ENCODE measurements at regions not wholly inside any gene's neighbourhood (a gene's known extent, or its start where the extent isn't known, plus 50 kb on each side); places are given as distances from the start of the nearest gene placed in this dataset.

- no peaks in the 10 kb centered on the region for H3K36me3 ChIP-seq
- ATAC-seq: no peak
- no peak overlapping the region for H3K27ac ChIP-seq
- peaks cover 0 to 3% (median 0%) of the 10 kb centered on the region in 12 donors for H3K4me1 ChIP-seq
- WGBS, 4 donors: 58 to 82% (median 72%) methylated on average over 1 of the region's 1 CpG
- no peaks in the 10 kb centered on the region for H3K9me3 ChIP-seq
- TF ChIP-seq CTCF (IDR thresholded peaks at IDR 0.05): no peak
- TF ChIP-seq POLR2A (IDR thresholded peaks at IDR 0.05): no peak
- H3K4me3 ChIP-seq: no peak overlapping the region
- no peak for DNase-seq
- intact Hi-C loops (cut with DNase I): no loop called here
- no peaks in the 10 kb centered on the region for H3K27me3 ChIP-seq
Measured at GRCh38 chr3:150069154-150069527, 98.4 kb upstream of the PFN2 start.

- no peaks in the 10 kb centered on the region for H3K27me3 ChIP-seq
- peak in 1 of 4 donors; percentile 22 for ATAC-seq
- no peak overlapping the region for H3K27ac ChIP-seq
- H3K4me1 ChIP-seq: peaks cover 0 to 3% (median 0%) of the 10 kb centered on the region in 12 donors
- no peak overlapping the region for H3K4me3 ChIP-seq
- no peaks in the 10 kb centered on the region for H3K9me3 ChIP-seq
- no peak for DNase-seq
- 90 to 96% (median 92%) methylated on average over 7 of the region's 7 CpGs for WGBS, 4 donors
- intact Hi-C loops (cut with DNase I): no loop called here
- no peaks in the 10 kb centered on the region for H3K36me3 ChIP-seq
- TF ChIP-seq CTCF (IDR thresholded peaks at IDR 0.05): no peak
- TF ChIP-seq POLR2A (IDR thresholded peaks at IDR 0.05): no peak
Measured at GRCh38 chr3:150068440-150069153, 97.9 kb upstream of the PFN2 start.

- Histone ChIP-seq H3K4me3 (no peak overlapping the region), H3K27me3 (no peaks in the 10 kb centered on the region), H3K27ac (no peak overlapping the region), H3K4me1 (peaks cover 0 to 3% (median 0%) of the 10 kb centered on the region in 12 donors), H3K9me3 (no peaks in the 10 kb centered on the region), H3K36me3 (no peaks in the 10 kb centered on the region)
- no peak for ATAC-seq
- TF ChIP-seq POLR2A (IDR thresholded peaks at IDR 0.05): no peak
- TF ChIP-seq CTCF (IDR thresholded peaks at IDR 0.05): no peak
- DNase-seq: no peak
- intact Hi-C loops (cut with DNase I): no loop called here
- 84 to 93% (median 85%) methylated on average over 3 of the region's 3 CpGs for WGBS, 4 donors
Measured at GRCh38 chr3:150067561-150067960, 96.9 kb upstream of the PFN2 start.

GRCh38 chr3:150064971-150065370 is 94.3 kb upstream of the PFN2 start:
- DNase-seq: no peak
- peaks cover 0 to 21% (median 4%) of the 10 kb centered on the region in 12 donors for H3K4me1 ChIP-seq
- H3K4me3 ChIP-seq: no peak overlapping the region
- no peak for ATAC-seq
- WGBS, 4 donors: 94 to 97% (median 96%) methylated on average over 2 of the region's 2 CpGs
- TF ChIP-seq POLR2A (IDR thresholded peaks at IDR 0.05) (no peak), CTCF (IDR thresholded peaks at IDR 0.05) (no peak)
- H3K36me3 ChIP-seq: no peaks in the 10 kb centered on the region
- no peak overlapping the region for H3K27ac ChIP-seq
- H3K27me3 ChIP-seq: no peaks in the 10 kb centered on the region
- intact Hi-C loops (cut with DNase I): loop anchor here in 1 of 10 donors (5.0 kb wide), 2 partner anchors 93 to 102 kb away; partner anchors contain the start of gene PFN2
- H3K9me3 ChIP-seq: no peaks in the 10 kb centered on the region
